GM18498 (cell line): ENCODE measurements at regions not wholly inside any gene's neighbourhood (a gene's known extent, or its start where the extent isn't known, plus 50 kb on each side); places are given as distances from the start of the nearest gene placed in this dataset.
"Not testable (repeated sequence)": the region's sequence is repeated elsewhere in the genome, so short reads cannot be mapped to it uniquely, and the experiment has no call there.

Source experiments
- ATAC-seq: cut with Tn5 transposase; IDR thresholded peaks from one replicate; pipeline ENCODE4 v1.9.1; 2021; ENCODE audit warnings: mild to moderate bottlenecking, moderate library complexity; ENCODE audit not compliant: unreplicated experiment

DNA sequence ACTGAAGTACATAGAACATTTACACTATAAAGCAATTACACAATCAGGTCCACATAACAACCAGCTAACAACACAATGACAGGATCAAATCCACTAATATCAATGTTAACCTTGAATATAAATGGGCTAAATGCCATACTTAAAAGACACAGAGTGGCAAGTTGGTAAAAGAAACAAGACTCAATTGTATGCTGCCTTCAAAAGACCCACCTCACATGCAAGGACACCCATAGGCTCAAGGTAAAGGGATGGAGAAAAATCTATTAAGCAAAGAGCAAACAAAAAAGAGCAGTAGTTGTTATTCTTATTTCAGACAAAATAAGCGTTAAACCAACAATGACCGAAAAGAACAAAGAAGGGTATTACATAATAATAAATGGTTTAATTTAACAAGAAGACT, 183.3 kb downstream of the PYDC2 start:
- no peak for ATAC-seq

DNA sequence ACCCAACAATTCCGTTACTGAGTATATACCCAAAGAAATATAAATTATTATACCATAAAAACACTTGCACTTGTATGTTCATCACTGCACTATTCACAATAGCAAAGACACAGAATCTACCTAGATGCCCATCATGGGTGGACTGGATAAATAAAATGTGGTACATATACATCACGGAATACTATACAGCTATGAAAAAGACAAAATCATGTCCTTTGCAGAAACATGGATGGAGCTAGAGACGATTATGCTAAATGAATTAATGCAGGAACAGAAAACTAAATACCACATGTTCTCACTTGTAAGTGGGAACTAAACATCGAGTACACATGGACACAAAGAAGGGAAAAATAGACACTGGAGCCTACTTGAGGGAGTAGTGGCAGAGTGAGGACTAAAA, 185.3 kb downstream of the PYDC2 start:
- no peak for ATAC-seq

DNA sequence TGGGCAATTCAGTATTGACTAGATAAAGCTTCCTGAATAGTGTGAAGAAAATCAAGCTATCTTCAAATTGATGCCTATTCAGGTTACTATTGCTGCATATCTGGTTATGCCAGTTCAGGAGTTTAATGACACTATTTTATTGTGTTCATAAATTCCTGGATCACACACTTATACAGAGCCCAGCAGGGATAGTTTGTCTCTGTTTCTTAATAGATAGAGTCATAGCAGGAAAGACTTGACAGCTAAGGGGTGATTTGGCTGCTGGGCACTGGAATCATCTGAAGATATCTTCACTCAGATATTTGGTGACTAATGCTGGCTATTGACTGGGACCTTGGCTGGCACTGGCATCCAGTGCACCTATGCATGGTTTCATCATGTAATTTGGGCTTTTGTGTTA, 187.8 kb downstream of the PYDC2 start:
- no peak for ATAC-seq

DNA sequence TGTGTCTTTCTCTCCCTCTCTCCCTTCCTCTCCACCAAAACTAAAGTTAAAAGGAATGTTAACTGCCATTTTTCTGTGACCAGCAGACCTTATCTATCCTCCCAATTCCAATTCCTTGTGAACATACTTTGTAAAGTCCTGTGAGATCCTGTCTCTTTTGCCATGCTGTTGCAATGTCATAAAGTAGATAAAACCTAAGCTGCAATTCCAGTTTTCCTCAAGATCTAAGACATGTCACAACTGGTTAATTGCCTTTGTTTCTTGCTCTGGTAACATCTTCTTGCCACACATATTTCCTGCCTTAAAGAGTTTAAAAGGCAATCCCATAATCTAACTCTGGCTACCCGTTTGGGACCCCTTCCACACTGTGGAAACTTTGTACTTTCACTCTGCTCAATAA, 188.7 kb downstream of the PYDC2 start:
- no peak for ATAC-seq

DNA sequence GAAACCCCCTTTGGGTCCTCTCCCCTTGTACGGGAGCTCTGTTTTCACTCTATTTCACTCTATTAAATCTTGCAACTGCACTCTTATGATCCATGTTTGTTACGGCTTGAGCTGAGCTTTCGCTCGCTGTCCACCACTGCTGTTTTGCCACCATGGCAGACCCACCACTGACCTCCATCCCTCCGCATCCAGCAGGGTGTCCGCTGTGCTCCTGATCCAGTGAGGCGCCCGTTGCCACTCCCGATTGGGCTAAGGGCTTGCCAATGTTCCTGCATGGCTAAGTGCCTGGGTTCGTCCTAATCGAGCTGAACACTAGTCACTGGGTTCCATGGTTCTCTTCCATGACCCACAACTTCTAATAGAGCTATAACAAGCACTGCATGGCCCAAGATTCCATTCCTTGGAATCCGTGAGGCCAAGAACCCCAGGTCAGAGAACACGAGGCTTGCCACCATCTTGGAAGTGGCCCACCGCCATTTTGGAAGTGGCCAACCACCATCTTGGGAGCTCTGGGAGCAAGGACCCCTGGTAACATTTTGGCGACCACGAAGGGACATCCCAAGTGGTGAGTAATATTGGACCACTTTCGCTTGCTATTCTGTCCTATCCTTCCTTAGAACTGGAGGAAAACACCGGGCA, 197.9 kb downstream of the PYDC2 start:
- not testable (repeated sequence) for ATAC-seq

DNA sequence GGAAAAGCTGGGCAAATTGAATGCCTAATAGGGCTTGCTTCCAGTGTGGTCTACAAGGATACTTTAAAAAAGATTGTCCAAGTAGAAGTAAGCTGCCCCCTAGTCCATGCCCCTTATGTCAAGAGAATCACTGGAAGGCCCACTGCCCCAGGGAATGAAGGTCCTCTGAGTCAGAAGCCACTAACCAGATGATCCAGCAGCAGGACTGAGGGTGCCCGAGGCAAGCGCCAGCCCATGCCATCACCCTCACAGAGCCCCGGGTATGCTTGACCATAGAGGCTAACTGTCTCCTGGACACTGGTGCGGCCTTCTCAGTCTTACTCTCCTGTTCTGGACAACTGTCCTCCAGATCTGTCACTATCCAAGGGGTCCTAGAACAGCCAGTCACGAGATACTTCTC, 201.2 kb downstream of the PYDC2 start:
- ATAC-seq = not testable (repeated sequence)

DNA sequence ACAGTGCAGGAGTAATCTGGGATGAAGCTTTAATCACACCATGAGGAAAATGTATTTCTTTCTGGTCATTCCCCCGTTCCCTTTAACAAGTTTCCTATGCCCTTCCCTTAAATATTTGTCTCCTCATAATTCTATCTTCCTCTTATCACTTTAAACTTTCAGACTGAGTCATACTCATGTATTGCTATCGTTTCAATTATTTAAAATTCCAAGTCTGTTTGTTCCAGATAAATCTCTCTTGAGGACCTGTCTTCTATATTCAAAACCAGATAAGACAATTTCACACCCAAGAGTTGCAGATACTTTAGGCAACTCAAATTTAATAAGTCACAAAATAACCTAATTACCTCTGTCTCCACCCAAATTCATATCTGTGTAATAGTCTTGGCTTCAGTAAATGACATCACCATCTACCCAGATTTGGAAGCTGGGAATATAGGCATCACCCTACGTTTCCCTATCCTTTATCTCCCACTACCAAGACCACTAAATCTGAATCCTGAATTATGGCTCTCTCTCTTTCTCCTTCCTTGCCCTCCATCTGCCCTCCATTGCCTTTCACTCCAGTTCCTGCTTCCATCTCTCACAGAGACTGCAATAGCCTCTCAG, 220.1 kb downstream of the PYDC2 start:
- ATAC-seq = no peak

DNA sequence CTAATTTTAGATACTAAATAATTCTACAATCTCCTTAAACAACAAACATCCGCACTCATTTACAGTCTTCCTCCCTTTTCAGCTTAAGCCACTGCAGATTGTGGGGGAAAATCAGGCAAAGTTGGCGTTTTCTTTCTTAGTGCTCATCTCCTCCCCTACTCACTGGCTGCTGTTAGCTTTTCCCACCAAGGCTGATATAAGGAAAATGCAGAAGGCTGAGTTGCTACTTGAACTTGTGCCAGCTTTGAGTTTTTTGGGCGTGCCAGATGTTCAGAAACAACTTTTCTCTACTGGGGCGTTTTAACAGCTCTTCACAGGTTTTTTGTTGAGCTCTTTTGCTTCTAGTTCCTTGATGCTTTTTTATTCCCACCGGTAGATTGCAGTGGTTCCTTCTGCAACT, 222.0 kb downstream of the PYDC2 start:
- ATAC-seq = no peak

DNA sequence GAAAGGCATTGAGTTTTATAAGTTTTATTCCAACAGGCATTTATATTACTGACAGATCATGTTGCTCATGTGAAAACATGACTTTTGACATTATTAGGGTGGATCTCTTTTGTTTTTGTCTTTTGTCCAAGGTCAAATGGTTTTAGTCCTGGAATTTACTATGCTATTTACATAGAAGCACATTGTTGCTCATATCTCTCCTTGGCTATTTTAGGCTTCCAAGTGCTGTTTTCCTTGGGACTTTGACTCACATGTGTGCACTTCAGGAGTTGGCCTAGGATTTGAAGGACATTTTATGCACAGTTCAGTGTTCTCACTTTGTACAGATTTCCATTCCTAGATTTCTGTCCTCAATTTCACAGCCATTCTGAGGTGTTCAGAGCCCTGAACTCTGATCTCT, 225.7 kb downstream of the PYDC2 start:
- ATAC-seq = no peak

DNA sequence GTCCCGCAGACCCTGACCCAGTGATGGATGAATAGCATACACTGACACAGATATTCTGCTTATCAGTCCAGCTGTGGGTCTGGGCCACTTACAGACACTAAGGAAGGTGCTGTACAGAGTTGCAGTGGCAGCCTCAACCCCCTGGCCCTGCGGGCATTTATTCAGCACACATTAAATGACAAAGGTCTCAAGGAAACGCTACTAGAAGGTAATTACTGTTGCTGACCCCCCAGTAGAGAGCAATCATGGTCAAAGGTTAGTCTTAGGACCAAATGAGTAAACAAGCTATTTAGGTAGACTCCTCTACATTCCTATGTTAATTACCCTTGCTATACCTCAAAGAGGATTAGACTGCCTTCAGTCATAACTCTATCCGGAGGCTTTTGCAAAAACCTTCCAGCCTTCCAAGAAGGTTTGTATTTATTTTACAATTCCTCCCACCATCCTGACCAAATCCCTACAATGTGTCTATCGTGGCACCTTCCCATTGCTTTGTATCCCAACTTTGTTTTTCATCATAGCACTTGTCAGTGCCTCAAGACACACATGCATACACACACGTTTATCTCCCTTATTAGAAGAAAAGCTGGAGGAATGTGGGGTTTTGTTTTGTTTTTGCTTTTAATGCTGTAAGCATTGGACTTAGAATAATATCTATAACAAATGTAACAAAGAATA, 227.9 kb downstream of the PYDC2 start:
- ATAC-seq = no peak

DNA sequence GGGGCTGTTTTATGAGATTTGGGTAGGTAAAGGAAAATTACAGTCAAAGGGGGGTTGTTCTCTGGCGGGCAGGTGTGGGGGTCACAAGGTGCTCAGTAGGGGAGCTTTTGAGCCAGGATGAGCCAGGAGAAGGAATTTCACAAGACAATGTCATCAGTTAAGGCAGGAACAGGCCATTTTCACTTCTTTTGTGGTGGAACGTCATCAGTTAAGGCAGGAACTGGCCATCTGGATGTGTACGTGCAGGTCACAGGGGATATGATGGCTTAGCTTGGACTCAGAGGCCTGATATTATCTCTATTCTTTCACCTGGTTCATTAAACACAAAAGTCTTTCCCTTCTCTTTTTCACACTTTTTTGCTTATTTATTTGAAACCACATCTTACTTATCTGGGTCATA, 230.2 kb downstream of the PYDC2 start:
- not testable (repeated sequence) for ATAC-seq

DNA sequence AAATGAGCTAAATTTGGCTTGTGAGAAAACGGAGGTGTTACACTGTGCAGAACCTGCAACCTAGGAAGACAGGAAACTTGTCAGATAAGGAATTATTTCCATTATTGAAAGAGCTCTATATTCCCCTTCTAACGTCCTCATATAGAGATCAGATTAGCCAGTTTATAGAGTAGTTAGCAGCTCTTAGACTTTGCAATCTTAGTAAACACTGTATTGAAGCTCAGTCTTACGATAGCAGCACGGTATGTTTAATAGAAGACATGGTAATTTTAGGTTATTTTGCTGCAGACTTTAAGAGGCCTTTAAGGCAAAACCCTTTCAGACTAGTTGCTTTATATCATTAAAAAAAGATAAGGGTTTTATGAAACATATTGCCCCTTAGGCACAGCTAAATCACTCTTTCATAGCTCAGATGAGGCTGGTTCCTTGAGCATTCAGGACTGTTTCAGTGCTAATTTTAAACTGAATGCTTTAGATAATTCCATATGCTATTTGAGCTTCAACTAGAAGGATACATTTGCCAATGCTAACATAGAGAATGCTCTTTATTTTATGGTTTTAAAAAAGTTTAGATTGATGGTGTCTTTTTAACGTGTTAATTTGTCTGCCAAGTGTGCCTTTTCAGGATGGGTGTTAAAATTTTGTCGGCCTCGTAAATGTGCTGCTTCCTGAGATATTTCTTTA, 234.3 kb downstream of the PYDC2 start:
- no peak for ATAC-seq

DNA sequence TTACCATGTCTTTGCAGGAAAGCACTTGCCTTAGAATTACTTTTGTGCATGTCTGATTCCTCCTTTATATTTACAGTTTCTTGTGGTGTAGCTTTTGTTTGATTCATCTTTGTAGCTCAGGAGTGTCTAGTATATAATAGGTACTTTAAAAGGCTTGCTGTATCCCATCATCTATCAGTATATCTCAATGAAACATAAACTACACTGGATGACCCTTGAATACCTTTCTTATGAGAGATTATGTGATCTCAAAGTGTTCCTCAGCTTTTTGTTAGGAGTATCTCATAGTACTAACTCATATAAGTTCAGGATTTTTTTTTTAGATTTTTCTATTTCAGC, 234.8 kb downstream of the PYDC2 start:
- ATAC-seq = no peak

DNA sequence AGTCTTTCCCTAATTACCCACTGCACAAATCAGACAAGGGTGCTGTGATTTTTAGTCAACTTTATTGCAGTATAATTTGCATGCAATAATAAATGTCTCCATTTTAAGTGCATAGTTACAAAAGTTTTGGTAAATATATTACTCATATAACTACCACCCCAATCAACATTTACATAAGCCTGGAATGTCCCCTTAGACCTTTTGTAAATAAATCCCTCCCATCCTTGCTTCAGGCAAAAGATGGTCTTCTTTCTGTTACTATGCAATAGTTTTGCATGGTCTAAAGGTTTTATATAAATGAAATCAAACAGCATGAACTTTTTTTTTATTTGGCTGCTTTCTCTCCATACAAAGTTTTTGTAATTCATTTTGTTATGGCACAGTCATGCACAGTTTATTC, 235.4 kb downstream of the PYDC2 start:
- no peak for ATAC-seq

DNA sequence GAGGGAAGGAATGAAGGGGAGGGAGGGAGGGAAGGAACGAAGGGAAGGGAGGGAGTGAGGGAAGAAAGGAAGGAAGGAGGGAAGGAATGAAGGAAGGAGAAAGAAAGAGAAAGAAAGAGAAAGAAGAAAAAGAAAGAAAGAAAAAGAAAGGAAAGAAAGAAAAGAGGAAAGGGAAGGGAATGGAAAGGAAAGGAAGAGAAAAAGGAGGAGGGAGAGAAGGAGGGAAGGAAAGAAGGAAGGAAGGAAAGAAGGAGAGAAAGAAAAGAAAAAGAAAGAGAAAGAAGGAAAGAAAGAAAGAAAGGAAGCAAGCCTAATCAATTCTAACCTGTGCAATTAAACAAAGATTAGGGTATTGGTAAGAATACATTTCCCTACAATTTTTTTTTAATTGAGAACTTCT, 238.6 kb downstream of the PYDC2 start:
- ATAC-seq = no peak

DNA sequence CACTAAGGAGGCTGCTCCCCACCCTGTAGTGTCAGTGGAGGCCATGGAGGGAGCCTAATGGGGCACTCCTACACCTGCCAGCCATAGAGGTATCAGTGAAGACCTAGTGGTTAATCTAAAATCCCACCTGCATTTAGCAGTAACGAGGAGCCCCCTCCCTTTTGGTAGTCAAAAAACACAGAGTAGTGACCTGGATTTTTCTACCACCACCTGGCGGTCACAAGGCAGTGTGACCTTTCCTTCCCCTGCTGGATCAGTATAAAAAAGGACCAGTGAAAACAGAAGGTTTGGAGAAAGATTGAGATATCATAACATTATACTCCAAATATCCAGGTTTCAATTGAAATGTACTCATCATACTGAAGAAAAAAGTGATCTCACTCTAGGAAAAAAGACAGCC, 241.2 kb downstream of the PYDC2 start:
- ATAC-seq = no peak

DNA sequence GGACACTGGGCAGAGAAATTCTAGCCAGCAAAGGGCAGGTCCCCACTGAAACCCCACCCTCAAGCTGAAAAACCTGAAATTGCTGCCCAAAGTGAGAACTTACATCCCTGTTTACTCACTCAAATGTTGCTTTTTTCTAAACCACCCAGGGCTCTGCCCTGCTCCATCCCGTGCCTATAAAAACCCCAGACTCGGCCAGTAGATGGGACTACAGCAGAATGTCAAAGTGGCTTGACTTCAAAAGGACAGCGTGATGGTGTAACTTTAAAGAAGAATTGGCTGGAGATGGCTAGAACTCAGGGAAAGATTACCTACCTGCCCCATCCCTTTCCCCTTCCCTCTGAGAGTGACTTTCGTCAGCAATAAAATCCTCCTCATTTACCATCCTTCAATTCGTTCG, 246.9 kb downstream of the PYDC2 start:
- no peak for ATAC-seq

DNA sequence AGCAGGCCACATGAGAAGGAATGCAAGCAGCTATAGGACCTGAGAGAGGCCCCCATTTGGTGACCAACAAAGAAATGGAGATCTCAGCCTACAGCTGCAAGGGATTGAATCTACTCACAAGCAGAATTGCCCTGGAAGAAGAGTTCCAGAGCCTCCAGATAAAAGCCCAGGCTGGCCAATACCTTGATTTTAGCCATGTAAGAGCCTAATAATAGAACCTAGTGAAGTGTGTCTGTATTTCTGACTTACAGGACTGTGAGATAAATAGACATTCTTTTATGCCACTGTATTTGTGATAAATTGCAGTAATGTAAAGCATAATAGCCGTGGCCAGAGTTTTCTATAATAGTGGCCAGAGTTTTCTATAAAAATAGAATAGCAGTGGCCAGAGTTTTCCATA, 254.6 kb downstream of the PYDC2 start:
- no peak for ATAC-seq

DNA sequence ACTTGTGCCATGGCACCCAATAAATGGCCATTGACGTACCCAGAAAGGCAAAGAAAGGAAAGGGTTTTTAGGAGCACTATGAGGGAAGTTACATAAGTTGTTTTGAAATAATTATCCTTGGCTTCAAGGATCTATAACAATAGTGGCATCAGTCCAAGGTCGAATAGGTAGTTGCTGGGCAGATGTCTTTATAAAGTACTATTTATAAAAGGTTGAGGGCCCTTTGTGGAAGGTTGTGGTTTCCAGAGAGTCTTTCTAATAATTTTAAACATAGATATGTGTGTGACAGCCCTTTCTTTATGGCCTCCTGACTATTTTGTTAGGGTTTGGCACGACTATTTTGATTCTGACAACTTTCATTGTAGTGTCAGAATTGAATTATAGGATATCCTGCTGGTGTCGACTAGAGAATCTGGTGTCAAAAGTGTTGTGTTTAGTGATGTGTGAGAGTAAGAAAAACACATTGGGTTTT, 260.5 kb downstream of the PYDC2 start:
- ATAC-seq = no peak

DNA sequence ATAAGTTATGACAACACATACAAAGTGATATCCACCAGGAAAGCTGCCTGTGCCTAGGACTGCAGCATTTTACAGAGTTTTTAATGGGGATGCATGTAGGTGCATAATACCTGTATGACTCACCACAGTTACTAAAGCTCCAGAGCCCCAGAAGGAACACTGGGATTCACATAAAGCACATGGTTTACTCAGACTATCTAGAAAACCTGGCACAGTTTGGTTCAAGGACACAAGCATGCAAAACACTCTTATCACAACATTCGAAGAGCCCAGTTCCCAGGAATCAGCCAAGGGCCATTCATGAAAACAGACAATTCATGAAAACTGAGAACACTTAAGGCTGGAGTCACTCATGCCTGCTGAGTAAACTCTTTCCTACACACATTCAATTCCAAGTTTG, 261.0 kb downstream of the PYDC2 start:
- no peak for ATAC-seq

DNA sequence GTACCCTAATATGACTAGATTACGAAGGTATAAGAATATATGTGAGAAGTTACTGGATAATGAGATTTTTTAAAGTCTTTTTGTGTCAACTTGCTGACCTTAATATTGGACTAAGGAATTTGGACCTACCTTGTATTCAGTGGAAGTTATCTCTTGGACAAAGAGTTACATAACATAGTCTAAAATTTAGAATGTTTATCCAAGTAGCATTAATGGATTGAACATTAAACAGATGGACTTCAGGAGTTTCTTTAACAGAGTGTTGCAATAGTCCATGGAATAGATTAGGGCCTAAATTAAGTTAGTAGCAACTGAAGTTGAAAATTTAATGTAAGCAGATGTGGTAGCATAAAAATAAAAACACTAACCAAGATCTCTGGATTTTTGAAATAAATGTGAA, 266.4 kb downstream of the PYDC2 start:
- no peak for ATAC-seq

DNA sequence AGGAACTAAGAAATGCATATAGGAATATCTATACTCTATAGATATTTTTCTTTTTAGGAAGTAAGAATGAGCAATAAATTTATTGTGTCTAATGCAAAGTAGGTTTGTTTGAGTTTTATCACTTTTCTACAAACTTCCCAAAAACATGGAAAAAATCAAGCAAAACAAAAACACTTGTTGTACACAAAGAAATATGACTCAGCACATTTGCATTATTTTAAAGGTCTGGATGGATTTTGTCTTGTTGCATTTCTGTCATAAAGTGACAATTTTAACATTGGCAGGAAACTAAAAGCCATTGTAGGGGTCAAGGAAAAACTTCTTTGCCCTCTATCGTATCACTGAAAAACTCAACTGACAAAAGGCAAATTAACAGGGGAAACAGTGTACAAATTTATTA, 267.2 kb downstream of the PYDC2 start:
- ATAC-seq = no peak
